ENCODE measurements at regions not wholly inside any gene's neighbourhood (a gene's known extent, or its start where the extent isn't known, plus 50 kb on each side); places are given as distances from the start of the nearest gene placed in this dataset.

GRCh38 chr3:191648787-191649186 lies 187.8 kb downstream of the PYDC2 start:
- TF ChIP-seq, protein P1, sequence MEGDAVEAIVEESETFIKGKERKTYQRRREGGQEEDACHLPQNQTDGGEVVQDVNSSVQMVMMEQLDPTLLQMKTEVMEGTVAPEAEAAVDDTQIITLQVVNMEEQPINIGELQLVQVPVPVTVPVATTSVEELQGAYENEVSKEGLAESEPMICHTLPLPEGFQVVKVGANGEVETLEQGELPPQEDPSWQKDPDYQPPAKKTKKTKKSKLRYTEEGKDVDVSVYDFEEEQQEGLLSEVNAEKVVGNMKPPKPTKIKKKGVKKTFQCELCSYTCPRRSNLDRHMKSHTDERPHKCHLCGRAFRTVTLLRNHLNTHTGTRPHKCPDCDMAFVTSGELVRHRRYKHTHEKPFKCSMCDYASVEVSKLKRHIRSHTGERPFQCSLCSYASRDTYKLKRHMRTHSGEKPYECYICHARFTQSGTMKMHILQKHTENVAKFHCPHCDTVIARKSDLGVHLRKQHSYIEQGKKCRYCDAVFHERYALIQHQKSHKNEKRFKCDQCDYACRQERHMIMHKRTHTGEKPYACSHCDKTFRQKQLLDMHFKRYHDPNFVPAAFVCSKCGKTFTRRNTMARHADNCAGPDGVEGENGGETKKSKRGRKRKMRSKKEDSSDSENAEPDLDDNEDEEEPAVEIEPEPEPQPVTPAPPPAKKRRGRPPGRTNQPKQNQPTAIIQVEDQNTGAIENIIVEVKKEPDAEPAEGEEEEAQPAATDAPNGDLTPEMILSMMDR (IDR thresholded peaks at IDR 0.05; ENCODE audit: low read depth, low read length, poor library complexity, severe bottlenecking), result no peak
- no peak for TF ChIP-seq EZH2phosphoT487 (IDR thresholded peaks at IDR 0.05; ENCODE audit: borderline replicate concordance, low read length)

All from DOHH2 (cell line).